Esophagus squamous epithelium (tissue), 5 donors: ENCODE measurements at regions not wholly inside any gene's neighbourhood (a gene's known extent, or its start where the extent isn't known, plus 50 kb on each side); places are given as distances from the start of the nearest gene placed in this dataset.

Experiments
- DNase-seq: peaks from one replicate; lab custom pipeline; 2025; lab: John Stamatoyannopoulos, UW
- H3K27ac ChIP-seq, 4 donors: fragments of 200-600 bp; sonication (generic); one replicate each; pipeline ENCODE4 v1.5.1; 2016 to 2019; ENCODE audit warnings: mild to moderate bottlenecking in 1 of 4
- H3K27me3 ChIP-seq, 4 donors: fragments of 200-600 bp; sonication (generic); 1 replicate in 3 of 4; 2 replicates in 1 of 4; pipeline versions ENCODE4 v1.5.1 to v1.6.0; 2017 to 2021; ENCODE audit warnings: antibody characterized with exemption in 1 of 4
- H3K36me3 ChIP-seq, 3 donors: fragments of 200-600 bp; sonication (generic); one replicate each; pipeline ENCODE4 v1.5.1; 2016 to 2019
- H3K4me1 ChIP-seq, 3 donors: fragments of 200-600 bp; sonication (generic); one replicate each; pipeline ENCODE4 v1.5.1; 2017 to 2019
- H3K4me3 ChIP-seq, 4 donors: fragments of 200-600 bp; sonication (generic); 1 replicate in 3 of 4; 2 replicates in 1 of 4; pipeline ENCODE4 v1.5.1; 2016 to 2019; ENCODE audit warnings: mild to moderate bottlenecking in 2 of 4, moderate library complexity in 1 of 4
- H3K9me3 ChIP-seq, 3 donors: fragments of 200-600 bp; sonication (generic); one replicate each; pipeline ENCODE4 v1.5.1; 2016 to 2019
- POLR2A ChIP-seq, 4 donors: fragments of 450-650 bp; IDR thresholded peaks; one replicate each; pipeline ENCODE4 v1.6.1; 2017; ENCODE audit warnings: antibody characterized with exemption in 4 of 4, mild to moderate bottlenecking in 4 of 4, moderate library complexity in 3 of 4
- WGBS, 2 donors: methylation state at CpG; one replicate each; pipeline ENCODE4 v1.1.5; 2018; 5-methylcytosine and 5-hydroxymethylcytosine counted together
- intact Hi-C: fragments of 100-400 bp; cut with DNase I; formaldehyde crosslinking; loops from one replicate; pipeline ENCODE4 v1.15.0; 2022
- TF ChIP-seq, protein P1 (sequence below), 6 experiments: fragments of 450-650 bp in 4 of 6; fragments of 200-600 bp in 2 of 6; sonication (generic) in 2 of 6; IDR thresholded peaks; one replicate each; pipeline ENCODE4 v1.5.1; 2016 to 2019; ENCODE audit warnings: antibody characterized with exemption in 6 of 6, mild to moderate bottlenecking in 4 of 6, moderate library complexity in 4 of 6
- donor health status: DM: yes; HTN: yes; CAD: no.

DNA sequence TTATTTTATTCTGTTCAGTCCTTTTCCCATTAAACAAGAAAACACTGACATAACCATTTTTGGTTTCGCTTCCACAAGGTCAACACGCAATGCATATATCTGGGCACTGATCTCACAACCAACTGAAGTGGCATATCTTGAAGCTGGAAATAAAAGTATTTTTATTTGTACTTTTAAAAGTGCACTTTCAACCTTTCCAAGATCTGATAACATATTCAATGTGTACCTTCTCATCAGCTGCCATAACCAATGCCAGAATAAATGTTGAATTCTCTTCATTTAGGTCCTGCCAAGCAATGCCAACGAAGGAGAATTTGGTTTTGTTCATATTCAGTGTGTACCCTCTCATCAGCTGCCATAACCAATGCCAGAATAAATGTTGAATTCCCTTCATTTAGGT is 148.9 kb upstream of the CEP126 start:
- H3K27me3 ChIP-seq: no peaks in the 10 kb centered on the region
- WGBS, 2 donors: 55 to 60% methylated on average over 3 of the region's 3 CpGs
- intact Hi-C loops: no loop called here
- TF ChIP-seq, protein P1, sequence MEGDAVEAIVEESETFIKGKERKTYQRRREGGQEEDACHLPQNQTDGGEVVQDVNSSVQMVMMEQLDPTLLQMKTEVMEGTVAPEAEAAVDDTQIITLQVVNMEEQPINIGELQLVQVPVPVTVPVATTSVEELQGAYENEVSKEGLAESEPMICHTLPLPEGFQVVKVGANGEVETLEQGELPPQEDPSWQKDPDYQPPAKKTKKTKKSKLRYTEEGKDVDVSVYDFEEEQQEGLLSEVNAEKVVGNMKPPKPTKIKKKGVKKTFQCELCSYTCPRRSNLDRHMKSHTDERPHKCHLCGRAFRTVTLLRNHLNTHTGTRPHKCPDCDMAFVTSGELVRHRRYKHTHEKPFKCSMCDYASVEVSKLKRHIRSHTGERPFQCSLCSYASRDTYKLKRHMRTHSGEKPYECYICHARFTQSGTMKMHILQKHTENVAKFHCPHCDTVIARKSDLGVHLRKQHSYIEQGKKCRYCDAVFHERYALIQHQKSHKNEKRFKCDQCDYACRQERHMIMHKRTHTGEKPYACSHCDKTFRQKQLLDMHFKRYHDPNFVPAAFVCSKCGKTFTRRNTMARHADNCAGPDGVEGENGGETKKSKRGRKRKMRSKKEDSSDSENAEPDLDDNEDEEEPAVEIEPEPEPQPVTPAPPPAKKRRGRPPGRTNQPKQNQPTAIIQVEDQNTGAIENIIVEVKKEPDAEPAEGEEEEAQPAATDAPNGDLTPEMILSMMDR (IDR thresholded peaks at IDR 0.05): no peak
- H3K4me3 ChIP-seq: no peak overlapping the region
- no peak overlapping the region for H3K27ac ChIP-seq
- no peaks in the 10 kb centered on the region for H3K4me1 ChIP-seq
- DNase-seq: no peak
- H3K9me3 ChIP-seq: no peaks in the 10 kb centered on the region
- H3K36me3 ChIP-seq: no peaks in the 10 kb centered on the region

DNA sequence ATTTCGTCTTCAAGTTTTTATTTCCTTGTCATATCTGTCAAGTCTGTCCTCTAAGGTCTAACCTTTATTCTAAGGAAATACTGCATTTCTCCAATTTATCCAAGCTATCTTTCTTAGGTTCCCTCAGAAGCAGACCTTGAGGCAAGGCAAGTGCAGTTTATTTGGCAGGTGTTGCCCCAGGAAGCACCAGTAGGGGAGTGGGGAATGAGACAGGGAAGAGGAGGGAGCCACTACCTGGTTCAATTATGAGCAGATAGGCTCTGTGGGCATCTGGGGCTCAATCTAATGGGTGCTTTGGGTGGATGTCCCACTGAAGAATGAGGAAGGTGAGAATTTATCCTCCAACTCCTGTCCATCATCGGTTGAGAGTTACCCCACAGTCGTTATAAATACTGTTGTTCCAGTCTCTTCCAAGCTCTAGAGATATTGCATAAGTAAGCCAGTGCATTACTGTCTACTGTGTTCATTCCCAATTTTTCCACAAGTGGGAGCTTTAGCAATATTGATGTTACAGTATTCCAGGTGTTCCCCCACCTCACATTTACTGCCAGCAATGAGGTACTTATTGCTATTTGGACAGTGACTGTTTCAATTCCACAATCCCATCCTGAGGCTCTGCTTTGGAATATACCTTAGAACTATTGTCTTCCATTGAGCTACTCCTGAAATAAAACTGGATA is 154.9 kb upstream of the CEP126 start:
- H3K4me1 ChIP-seq: no peaks in the 10 kb centered on the region
- no peak for DNase-seq
- H3K36me3 ChIP-seq: no peaks in the 10 kb centered on the region
- no peak overlapping the region for H3K27ac ChIP-seq
- no peaks in the 10 kb centered on the region for H3K27me3 ChIP-seq
- intact Hi-C loops: no loop called here
- no peak for TF ChIP-seq POLR2A (IDR thresholded peaks at IDR 0.05)
- TF ChIP-seq, protein P1 (IDR thresholded peaks at IDR 0.05): no peak
- H3K9me3 ChIP-seq: no peaks in the 10 kb centered on the region
- H3K4me3 ChIP-seq: no peak overlapping the region
- WGBS, 2 donors: 84 to 86% methylated on average over 3 of the region's 3 CpGs

DNA sequence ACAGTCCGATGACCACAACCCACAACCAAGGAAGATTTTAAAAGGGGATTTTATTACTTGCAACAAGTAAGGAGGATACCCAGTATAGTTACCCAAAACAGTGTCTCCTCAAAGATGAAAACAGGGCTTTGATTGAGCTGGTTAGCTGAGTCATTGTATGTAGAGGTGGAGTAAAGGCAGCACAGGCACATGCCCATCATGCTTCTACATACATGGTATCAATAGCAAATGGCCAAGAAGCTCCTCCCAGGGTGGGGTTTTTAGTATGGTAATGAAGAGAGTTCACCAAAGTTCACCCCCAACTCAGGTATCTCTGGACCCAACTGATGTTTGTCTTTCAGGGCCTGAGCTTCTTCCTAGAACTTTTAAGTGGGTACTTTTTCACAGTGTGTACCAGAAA is 157.1 kb upstream of the CEP126 start:
- H3K27ac ChIP-seq: no peak overlapping the region
- 88 to 89% methylated on average over 1 of the region's 1 CpG for WGBS, 2 donors

DNA sequence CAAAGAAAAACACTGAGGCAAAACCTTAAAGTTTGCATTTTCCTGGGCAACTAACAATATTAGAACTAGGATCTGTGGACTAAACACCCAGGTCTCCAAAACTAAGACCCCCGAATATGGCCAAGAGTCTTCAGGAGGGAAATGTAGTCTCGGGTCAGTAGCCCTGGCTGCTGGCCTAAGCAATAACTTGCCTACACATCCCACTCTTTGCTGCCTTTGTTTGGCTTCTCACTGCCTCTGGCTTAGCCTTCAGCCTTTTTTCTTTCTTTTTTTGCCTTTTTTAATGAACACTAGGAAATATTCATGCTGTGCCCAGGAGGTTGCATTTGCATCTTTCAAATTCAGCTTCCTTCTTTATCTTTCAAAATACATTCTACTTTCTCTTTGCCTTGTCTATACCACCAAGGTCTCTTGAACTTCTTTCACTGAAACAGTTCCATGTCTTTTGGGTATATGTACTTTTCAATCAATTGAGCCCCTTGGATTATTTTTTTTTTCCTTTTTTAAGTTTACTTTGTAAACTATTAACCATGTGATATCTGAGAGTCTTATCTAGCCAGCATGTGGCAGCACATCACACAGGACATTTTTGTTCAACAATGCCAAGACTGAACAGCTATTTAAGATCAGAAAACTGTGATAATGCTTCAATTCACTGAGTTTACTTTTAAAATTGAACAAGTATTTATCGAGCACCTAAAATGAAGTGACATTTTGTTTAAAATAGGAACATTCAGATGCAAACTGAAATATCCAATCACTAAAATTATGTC is 165.0 kb upstream of the TRPC6 start:
- DNase-seq: no peak
- Histone ChIP-seq H3K9me3 (no peaks in the 10 kb centered on the region), H3K36me3 (no peaks in the 10 kb centered on the region), H3K27ac (no peak overlapping the region), H3K4me1 (peaks cover 0 to 12% (median 0%) of the 10 kb centered on the region in 3 donors), H3K27me3 (no peaks in the 10 kb centered on the region), H3K4me3 (no peak overlapping the region)
- no peak for TF ChIP-seq POLR2A (IDR thresholded peaks at IDR 0.05)
- TF ChIP-seq, protein P1 (IDR thresholded peaks at IDR 0.05): no peak
- intact Hi-C loops: no loop called here
- 44 to 50% methylated on average over 3 of the region's 3 CpGs for WGBS, 2 donors

More for the DNA sequence above, 157.1 kb upstream of the CEP126 start:
- Histone ChIP-seq H3K4me3 (no peak overlapping the region), H3K27me3 (no peaks in the 10 kb centered on the region), H3K9me3 (no peaks in the 10 kb centered on the region), H3K36me3 (no peaks in the 10 kb centered on the region), H3K4me1 (no peaks in the 10 kb centered on the region)
- DNase-seq: no peak
- intact Hi-C loops: no loop called here
- TF ChIP-seq, protein P1 (IDR thresholded peaks at IDR 0.05): no peak
- TF ChIP-seq POLR2A (IDR thresholded peaks at IDR 0.05): no peak

DNA sequence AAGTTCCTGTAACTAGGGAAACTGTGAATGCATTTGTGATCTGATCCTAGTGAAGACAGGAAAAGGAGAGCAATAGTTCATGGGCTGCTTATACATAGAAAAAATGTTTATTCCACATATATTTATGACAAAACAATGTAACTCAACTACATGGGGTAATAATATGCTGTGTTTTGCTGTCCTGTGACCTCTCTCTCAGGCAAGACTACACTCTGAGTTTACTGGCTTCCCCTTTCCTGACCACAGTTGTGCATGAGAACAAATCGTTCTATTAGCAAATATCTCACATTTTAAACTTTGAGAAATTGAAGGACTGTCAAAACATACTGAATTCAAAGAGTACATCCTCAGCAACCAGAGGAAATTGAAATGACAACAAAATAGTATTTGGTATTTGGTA is 161.9 kb upstream of the TRPC6 start:
- no peak for TF ChIP-seq POLR2A (IDR thresholded peaks at IDR 0.05)
- TF ChIP-seq, protein P1 (IDR thresholded peaks at IDR 0.05): no peak
- H3K36me3 ChIP-seq: no peaks in the 10 kb centered on the region
- DNase-seq: no peak
- no peak overlapping the region for H3K4me3 ChIP-seq
- H3K27me3 ChIP-seq: no peaks in the 10 kb centered on the region
- no peaks in the 10 kb centered on the region for H3K9me3 ChIP-seq
- H3K27ac ChIP-seq: no peak overlapping the region
- whole genome bisulfite sequencing, 2 donors: 53 to 69% methylated on average over 1 of the region's 1 CpG
- H3K4me1 ChIP-seq: peaks cover 0 to 12% (median 0%) of the 10 kb centered on the region in 3 donors
- intact Hi-C loops: no loop called here
